Activated gamma-delta T cell (primary cell): ENCODE measurements at regions not wholly inside any gene's neighbourhood (a gene's known extent, or its start where the extent isn't known, plus 50 kb on each side); places are given as distances from the start of the nearest gene placed in this dataset.

Experiments used
- DNase-seq: peaks from one replicate; lab custom pipeline; 2025; lab: John Stamatoyannopoulos, UW

GRCh38 chr5:56321236-56321881, 88.2 kb upstream of the ANKRD55 start:
- DNase-seq, result no peak

GRCh38 chr5:56320686-56321085, 87.6 kb upstream of the ANKRD55 start:
- no peak for DNase-seq

DNA sequence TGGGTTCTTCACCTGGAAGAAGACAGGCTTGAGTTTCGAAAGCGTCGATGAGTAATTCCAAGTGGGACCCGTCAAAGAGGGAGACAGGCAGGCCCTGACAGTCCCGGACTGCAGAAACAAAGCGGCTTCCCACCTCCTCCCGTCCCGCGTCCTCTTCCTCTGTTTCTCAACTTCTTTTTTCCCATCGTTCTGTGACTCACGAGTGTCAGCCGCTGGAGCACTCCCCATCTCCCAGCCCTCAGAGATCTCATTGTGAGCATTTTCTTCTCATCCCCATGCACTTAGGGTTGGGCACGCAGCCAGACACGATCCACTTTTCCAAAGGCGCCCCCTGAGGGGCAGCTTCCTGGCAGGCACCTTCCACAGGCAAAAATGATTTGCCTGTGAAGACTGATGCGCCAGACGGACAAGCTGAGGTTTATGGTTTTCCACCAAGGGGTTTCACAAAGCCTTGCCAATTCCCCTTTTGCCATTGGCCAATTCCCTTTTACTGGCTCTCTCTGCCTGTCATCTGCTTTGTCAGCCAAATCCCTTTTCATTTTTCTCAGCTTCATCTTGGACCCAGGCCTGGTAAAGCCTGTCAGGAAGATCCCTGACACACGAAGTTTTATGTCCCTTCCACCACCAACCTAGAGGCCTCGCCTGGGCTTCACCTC, 86.5 kb upstream of the ANKRD55 start:
- DNase-seq, result no peak

- DNase-seq, result no peak
Measured at GRCh38 chr5:56317923-56318561, 84.9 kb upstream of the ANKRD55 start.

DNA sequence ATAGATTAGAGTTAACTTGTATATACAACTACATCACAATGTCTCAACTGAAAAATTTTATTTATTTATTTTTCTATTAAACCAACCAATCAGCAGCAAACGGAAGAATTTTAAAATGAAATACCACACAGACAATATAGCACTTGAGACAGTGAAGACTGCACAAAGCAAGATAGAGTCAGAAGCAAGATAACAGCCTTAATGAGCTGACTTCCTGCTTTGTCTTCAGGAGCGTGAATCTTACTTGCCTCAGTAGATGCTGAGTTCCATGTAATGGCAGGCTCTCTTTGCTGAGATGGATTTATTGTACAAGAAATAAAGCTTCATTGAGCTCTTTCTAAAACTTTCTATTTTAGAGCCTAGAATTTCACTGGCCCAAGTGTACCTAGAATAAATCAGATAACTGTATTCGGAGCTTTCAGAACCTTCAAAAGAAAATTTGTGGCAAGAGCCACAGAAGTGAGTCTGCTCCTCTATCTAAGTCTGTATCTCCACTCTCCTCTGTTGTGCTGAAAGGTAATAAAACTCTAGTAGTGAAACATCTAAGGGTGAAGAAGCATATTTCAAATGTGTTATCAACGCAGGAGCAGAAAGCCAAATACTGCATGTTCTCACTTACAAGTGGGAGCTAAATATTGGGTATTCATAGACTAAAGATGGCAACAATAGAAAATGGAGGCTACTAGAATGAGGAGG, 83.3 kb upstream of the ANKRD55 start:
- DNase-seq, result no peak

GRCh38 chr5:56314529-56314928, 81.4 kb upstream of the ANKRD55 start:
- DNase-seq, result no peak

DNA sequence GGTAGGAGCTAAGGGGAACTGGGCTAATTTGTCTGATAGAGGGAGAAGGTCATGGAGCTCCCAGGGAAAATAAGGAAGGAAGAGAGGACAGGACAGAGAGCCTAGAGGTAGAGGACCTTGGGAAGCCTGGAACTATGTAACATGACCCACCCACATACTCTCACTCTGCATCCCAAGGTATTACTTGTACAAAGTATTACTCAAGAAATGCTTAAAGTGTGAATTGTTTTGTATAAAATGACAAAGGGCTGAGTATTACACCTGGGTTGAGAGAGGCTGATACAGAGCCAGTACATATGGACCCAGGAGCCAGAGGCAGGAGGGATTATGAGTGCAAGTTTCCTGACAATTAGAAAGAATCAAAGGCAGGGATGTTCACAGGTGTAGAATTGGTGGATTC, 80.5 kb upstream of the ANKRD55 start:
- DNase-seq, result no peak

DNA sequence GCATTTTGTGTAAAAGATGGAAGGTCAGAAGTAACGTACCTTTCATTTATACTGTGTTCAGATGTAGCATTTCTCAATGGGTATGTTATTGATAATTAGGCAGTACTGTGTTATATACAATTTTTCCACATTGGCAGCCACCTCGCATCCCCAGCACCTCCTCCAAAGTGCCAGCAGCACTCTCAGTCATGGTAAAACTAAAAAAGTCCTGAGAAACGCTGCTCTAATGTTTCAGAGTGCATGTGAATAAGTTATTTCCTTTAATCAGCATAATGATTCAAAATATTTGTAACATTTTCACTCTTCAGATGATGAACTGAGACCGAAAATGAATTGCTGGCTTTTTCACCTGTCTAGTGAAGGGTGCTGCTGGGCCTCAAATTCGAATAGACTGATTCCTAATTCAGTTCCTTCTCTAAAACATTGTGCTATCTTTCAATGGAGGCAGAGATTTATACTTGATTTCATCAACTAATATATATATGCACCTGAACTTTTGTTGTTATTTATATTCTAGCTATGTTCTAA, 79.9 kb upstream of the ANKRD55 start:
- DNase-seq, result no peak

DNA sequence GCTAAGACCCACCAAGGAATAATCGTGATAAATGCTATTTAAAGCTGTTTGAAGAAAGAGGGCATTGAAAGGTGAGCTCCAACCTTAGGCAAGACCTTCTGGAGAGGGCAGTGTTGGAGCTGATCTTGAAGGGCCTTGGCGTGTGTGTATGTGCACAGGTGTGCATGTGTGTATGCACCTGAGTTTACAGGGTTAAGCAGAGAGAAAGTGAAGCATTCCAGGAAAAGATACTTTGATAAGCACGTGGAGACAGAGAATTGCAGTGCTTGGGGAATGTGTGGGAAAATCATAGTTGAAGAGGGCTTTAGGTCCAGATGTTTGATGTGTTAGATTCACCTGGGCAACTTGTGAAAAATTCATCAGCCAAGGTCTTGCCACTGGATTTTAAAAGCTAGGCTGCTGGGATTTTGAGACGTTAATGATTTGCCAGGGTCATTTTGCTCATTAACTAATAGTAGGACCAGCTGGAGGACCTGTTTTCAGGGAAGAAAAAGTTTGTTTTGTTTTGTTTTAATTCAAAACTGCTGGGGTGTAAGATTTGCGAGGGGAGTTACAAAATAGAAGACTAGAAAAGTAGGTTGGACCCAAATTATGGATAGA, 78.3 kb upstream of the ANKRD55 start:
- DNase-seq, result no peak

- DNase-seq, result no peak
Measured at GRCh38 chr5:56310711-56311204, 77.6 kb upstream of the ANKRD55 start.

DNA sequence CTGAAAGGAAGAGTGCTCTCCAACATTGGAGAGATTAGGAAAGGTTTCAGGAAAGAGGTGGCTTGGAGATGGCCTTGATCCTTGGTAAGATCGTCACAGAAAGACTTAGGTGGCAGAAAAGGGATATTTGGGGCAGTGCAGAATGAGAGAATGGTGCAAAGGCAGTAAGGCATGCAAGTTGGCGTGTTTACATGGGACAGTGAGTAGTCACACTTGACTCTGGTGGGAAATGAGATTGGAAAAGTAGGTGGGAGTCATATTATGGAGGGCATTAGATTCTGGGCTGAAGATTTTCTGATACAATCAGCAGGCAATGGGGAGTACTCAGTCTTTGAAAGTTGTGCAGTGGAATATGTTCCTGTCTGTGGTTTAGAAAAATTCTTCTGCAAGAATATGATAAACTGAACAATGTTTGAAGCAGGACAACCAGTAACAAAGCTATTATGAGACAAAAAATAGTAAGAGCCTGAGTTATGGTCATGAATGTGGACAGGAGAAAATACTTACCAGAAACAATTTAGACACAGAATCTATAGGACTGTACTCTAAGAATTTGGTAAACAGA, 76.2 kb upstream of the ANKRD55 start:
- DNase-seq, result no peak

- DNase-seq, result no peak
Measured at GRCh38 chr5:56307714-56308333, 74.7 kb upstream of the ANKRD55 start.

DNA sequence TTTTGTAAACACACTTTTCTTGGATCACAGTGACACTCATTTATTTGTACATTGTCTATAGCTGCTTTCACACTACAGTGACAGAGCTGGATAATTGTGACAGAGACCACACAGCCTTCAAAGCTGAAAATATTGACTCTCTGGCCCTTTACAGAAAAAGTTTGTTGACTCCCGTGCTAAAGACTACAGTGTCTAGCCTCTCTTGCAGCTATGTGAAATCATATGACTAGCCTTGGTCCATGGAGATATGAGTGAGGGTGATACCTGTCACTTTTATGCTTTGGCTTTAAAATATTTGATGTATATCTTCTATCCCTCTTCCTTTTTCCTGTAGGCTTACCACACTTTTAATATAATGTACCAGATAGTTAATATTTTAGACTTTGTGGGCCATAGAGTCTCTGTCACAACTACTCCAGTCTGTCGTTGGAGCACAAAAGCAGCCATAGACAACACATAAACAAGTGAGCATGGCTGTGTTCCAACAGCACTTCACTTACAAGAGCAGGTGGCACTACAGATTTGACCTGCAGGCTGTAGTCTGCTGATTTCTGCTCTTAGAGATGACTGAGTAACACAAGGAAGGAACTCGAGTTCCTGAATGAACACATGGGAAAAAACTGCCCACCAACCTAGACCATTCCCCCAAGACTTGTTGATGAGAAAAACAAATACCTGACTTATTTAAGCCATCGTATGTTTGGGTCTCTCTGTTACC, 73.5 kb upstream of the ANKRD55 start:
- no peak for DNase-seq

GRCh38 chr5:56305001-56305950, 72.1 kb upstream of the ANKRD55 start:
- DNase-seq, result no peak

GRCh38 chr5:56303511-56303910, 70.4 kb upstream of the ANKRD55 start:
- no peak for DNase-seq

GRCh38 chr5:56302027-56302426, 68.9 kb upstream of the ANKRD55 start:
- DNase-seq, result no peak

DNA sequence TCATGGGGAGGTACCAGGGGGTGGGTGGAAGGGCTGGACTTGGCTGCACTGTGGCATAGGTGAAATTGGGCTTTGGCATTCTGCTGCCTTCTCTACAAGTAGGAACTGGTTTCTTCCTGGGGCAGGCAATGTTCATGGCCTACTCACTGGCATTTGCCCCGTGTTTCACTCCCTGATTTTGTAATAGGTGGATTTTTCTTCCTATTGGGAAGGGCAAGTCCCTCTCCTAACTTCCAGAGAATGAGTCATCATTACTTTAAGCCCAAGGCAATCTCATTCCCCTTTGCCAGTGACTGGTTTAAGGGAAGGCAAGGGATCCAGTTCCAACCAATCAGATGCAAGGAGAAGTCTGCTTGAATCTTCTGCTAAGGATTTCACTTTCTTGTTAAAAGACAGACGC, 67.9 kb upstream of the ANKRD55 start:
- DNase-seq, result no peak

DNA sequence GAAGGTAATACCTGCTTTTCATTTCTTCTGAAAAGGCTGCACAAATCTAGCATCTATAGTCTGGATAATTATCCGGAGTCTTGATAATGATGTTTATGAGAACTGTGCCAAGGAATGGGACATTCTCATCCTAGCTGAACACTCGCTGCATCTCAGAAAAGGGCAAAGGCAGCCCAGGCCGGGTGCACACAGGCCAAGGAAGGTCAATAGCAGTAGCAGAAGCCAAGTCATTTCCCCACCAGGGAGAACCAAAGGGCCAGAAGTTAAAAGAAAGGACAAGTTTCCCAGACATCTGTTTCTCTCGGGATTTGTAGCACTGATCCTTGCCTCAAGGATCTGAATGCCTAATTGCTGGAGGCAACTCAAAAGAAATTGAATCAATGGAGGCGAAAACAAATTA, 66.1 kb upstream of the ANKRD55 start:
- no peak for DNase-seq

GRCh38 chr5:56298336-56299090, 65.4 kb upstream of the ANKRD55 start:
- DNase-seq, result no peak
